Dermis blood vessel endothelial cell (primary cell): ENCODE measurements at regions not wholly inside any gene's neighbourhood (a gene's known extent, or its start where the extent isn't known, plus 50 kb on each side); places are given as distances from the start of the nearest gene placed in this dataset.
A peak's percentile ranks its signal among the peaks of the same experiment; 100 is the strongest.

Experiments used
- DNase-seq: peaks from one replicate; pipeline ENCODE4 v3.0.0; 2010

- peak; percentile 80 for DNase-seq
Measured at GRCh38 chr6:85126485-85127167, 323.3 kb upstream of the NT5E start.

DNA sequence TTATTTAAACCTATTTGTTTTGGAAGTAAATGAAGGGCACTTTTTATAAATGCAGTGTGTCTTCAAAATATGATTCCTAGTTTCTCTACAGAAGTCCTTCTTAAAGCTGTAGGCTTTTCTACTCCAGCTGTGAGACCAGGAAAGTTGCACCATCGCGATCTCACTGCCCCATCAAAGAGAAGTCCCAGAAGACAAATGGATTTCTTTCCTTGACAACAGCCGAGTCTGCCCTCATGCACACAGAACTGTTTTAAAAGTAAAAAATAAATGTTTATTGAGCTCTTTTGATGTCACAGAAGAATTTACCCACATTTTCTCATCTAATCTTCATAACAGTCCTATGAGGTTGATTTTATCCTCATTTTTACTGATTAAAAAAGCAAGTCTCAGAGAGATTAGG lies 324.4 kb upstream of the NT5E start:
- DNase-seq = no peak

- no peak for DNase-seq
Measured at GRCh38 chr6:85124472-85125354, 325.2 kb upstream of the NT5E start.

- DNase-seq = no peak
Measured at GRCh38 chr6:85121158-85121557, 328.7 kb upstream of the NT5E start.

DNA sequence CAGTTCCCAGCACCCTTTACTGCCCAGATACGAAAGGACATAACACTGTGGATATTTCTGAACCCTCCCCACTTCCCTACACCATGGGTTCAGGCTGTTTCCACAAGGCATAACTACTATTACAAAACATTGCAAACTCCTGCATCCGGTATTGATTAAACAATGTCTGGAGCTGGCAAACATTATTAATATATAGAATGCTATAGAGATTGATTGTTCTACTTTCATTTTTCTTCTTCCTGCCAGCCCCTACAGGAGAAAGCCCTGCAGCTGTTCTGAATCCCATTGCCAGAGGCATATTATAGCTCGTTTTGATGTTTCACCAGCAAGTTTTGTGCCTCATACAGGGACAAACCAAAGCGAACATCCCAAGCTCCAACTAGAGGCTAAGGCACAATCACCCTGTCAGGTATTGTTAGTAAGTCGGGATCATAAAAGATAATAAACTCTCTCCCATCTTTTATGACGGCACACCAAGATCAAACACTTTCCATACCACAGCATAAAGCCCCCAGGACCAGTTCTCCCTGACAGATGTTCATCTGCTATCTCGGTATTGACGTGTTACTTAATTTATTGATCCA lies 331.1 kb upstream of the NT5E start:
- no peak for DNase-seq

DNA sequence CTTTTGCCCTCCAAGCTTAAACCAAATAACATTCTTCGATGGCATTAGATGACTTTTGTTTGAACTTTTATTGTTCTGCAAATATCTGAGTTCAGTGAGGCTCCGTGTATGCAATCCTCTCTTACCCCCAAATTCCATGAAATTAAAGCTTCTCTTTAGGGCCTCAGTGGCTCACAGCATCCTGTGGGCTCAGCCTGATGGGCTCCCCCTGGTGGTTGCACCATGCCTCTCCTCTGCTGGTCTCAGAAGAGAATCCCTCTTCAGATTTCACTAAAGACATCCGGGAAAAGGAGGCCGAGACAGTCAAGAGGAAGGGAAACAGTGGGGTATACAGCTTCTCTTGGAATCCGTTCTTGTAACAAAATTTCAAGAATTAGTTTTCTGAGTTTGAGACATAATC lies 331.6 kb upstream of the NT5E start:
- no peak for DNase-seq

DNA sequence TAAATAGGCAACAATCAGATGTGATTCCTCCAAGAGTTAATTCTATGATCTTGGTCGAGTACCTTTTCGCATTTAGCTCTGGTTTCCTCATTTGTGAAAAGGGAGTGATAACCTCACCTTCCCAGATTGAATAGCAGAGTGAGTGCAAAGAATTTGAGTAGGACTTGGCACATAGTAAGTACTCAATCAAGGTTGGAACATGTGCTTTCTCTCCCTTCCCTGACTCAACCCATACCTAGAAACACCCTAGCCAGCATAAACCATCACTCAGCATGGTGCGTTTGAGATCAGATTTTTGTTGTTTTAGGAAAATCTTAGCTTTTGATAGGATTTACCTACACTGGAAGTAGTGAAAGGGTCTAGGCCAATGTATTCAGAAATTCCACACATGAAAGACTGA lies 333.4 kb upstream of the NT5E start:
- no peak for DNase-seq

DNA sequence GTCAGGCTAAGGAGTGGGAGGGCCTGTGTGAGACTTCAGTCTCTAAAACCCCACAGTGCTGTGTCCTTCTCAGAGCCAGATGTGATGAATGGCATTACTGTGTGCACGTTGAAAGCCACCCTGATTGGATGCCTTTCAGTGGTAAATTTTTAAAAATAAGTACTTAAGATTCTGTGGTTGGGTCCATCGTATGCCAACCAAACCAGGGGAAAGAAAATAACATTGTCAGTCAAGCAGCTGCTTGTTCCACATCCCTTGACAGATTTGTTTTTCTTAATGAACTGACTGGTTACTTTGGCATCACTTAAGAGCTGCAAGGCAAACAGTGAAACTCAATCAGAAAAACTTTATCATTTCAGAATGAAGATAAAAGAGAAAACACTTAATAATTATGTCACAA lies 334.0 kb upstream of the NT5E start:
- no peak for DNase-seq

DNA sequence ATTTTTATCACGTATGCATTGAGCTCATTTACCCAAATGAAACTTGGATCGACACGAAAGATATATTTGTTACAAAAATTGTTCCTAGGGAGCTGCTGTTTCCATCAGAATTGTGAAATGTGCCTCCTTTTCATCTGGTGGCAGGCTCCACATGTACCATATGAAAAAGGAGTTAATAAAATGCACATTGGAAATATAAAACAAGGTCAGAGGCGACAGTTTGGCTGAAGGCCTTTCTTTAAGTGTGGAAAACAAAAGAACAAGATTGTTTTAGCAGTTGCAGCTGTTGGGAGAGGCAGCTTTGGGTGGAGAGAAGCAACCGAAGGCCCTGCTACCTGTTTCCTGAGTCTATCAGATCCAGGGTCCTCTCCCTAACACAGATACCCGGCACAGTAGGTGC lies 334.5 kb upstream of the NT5E start:
- DNase-seq = no peak

DNA sequence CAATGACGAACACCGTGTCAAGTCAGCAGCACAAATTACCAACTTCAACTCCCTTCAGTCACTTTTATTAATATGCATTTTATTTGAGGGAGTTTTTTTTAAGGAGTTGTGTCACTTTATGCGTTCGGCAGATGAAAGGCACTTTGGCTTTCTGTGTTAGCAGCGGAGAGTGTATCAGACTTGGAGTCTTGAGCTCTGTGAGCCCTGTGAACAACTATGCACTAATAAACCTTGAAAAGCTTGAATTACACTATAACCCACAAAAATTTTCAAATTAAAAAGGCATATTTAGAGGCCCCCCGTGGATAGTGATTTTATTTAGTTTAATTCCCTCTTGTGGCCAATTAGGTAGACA lies 335.3 kb upstream of the NT5E start:
- DNase-seq = no peak

DNA sequence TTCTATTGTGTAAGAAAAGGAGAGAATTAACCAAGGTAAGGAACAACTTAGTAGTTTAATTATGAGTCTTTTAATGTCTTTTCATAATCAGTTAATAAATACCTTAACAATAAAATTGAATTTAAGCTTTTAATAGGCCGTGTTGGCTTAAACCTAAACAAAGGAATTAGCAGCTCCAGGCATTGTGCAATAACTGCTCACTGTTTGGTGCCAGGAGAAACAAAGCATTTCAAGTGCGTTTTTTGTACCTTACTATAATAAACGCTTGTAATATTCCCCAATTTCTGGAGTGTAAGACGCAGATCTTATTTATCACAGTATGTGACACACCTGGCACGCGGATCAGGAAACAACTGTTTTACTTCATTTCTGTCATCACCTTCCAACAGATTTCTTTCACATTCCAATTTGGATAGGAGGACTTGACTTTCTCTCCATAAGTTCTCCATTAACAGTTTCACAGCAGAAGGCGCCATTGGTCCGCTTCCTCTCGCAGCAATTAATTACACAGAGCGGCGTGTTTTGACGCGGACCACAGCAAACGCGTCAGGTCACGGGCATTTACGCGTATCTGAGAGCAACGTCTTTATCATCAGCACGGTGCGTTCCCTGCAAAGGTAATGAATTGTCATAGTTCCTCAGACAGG lies 335.8 kb upstream of the NT5E start:
- DNase-seq = no peak

- DNase-seq = no peak
Measured at GRCh38 chr6:85112540-85112939, 337.3 kb upstream of the NT5E start.

DNA sequence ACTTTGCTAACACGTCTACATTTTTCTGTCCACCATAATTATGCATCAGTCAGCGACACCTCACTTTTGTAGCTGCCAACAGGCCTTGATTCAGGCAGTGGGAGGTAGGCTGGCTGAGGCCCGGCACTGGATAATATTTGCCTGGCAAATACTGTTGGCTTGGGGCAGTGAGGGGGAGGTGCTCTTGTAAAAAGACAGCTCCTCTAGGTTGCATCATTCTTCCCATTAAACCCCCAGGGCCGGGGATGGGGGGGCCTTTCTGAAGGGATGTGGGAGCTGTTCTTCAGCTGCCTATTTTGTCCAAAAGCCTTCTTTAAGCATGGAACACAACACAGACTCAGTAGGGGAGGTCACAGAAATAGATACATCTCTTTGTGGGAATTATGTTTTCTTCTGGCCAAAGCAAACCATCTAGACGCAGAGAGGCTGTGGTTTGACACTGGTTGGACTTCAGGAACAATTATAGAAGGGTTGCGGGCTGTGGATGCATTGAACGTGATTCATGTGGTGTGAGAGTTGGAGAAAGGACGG lies 338.3 kb upstream of the NT5E start:
- no peak for DNase-seq

DNA sequence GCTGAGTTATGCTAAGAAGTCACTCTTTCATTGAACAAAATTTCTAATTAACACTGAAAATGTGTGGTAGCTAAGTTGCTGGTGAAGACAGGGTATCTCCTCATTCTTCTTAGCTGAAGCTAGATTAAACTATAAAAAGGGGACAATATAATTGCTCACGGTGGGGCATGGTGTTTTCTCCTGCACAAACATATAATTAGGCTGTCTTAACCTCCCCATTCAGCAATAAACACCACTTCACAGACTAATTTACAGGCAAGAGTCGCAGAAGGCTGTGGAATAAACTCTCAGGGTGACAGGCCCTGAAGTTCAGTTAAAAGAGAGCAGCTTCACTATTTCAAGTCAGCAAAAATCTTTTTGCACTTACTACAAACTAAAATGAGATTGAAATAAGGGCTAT lies 338.9 kb upstream of the NT5E start:
- DNase-seq = no peak

- DNase-seq = no peak
Measured at GRCh38 chr6:85107701-85108100, 342.2 kb upstream of the NT5E start.

DNA sequence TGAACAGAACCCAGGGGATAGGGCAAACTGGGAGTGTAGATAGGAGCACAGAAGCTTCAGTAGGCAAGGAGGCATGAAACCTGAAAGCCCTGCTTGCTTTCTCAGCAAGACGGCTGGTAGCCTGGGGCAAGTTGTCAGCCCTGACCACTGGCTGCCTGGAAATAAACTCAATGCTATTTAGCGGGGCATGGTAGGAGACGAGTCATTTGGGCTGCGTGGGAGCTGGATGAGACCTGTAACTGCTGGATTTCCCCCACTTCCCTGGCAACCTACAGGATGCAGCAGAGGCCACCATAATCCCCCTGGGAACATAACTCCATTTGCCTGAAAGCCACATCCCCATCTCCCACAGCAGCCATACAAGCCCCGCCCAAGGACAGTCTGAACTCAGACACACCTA lies 332.6 kb upstream of the TBX18 start:
- DNase-seq = no peak

GRCh38 chr6:85092226-85092625 lies 327.8 kb upstream of the TBX18 start:
- DNase-seq = no peak

- DNase-seq = no peak
Measured at GRCh38 chr6:85089255-85089654, 324.9 kb upstream of the TBX18 start.

GRCh38 chr6:85085875-85086274 lies 321.5 kb upstream of the TBX18 start:
- DNase-seq = no peak

DNA sequence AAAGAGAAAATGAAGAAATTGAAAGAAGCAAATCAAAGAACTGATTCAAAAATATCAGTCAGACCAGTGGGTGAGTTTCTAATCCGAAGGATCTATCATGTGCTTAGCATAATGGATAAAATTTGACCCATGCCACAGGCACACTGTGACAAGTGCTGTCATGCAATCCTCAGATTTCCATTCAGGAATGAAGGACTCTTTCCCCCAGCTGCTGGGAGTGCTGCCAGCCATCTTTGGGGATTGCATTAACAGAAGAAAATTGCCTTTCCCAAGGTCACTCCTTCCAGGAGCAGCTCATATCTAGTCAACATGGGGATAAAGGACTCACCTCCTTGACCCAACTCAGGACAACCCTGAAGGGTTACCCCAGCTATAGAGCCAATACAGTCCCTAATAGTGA lies 316.7 kb upstream of the TBX18 start:
- DNase-seq = no peak

- DNase-seq = no peak
Measured at GRCh38 chr6:85079761-85080160, 315.4 kb upstream of the TBX18 start.

DNA sequence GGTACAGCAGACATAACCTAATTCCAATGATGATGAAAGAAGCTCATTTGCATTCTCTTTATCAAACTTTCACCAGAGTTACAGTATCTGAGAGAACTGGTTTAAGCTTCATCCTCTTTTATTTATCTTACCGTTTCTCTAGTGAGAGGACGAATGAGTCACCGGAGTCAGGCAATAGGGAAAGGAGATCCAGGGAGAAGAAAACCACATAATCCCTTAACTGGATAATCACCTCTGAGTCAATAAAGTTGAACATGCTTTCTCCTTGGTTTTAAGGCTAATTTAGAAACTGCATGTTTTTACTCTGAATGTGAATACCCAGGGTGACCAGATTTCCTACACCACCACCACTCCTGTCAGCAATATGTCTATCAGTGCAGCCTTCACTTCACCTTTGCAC lies 313.7 kb upstream of the TBX18 start:
- peak; percentile 20 for DNase-seq

- DNase-seq = no peak
Measured at GRCh38 chr6:85077098-85077497, 312.7 kb upstream of the TBX18 start.
